Stomach (tissue), 8 donors: ENCODE measurements at regions not wholly inside any gene's neighbourhood (a gene's known extent, or its start where the extent isn't known, plus 50 kb on each side); places are given as distances from the start of the nearest gene placed in this dataset.

Source experiments
- DNase-seq, 2 donors: peaks; one replicate each; pipeline versions ENCODE4 v3.0.0 to v3.0.0-alpha.2; 2013 to 2019
- H3K27ac ChIP-seq, 5 donors: fragments of 200-600 bp in 4 of 5; sonication (generic) in 4 of 5; one replicate each; pipeline ENCODE4 v1.5.1; 2013 to 2019; ENCODE audit warnings: mild to moderate bottlenecking in 1 of 5, moderate library complexity in 1 of 5
- H3K27me3 ChIP-seq, 3 donors: fragments of 200-600 bp; sonication (generic); one replicate each; pipeline ENCODE4 v1.5.1; 2017 to 2019; ENCODE audit warnings: mixed run types in 1 of 3
- H3K36me3 ChIP-seq, 4 donors: fragments of 200-600 bp; sonication (generic); 1 replicate in 3 of 4; 2 replicates in 1 of 4; pipeline ENCODE4 v1.5.1; 2016 to 2019
- H3K4me1 ChIP-seq, 4 donors: fragments of 200-600 bp; sonication (generic); one replicate each; pipeline ENCODE4 v1.5.1; 2016 to 2019
- H3K4me3 ChIP-seq, 4 donors: fragments of 200-600 bp; sonication (generic) in 3 of 4; one replicate each; pipeline ENCODE4 v1.5.1; 2016 to 2019; ENCODE audit warnings: mild to moderate bottlenecking in 1 of 4
- H3K9me3 ChIP-seq, 4 donors: fragments of 200-600 bp; sonication (generic); one replicate each; pipeline ENCODE4 v1.5.1; 2016 to 2019
- CTCF ChIP-seq, 7 experiments: fragments of 450-650 bp in 4 of 7; fragments of 200-600 bp in 3 of 7; sonication (generic) in 3 of 7; IDR thresholded peaks; one replicate each; pipeline ENCODE4 v1.5.1; 2016 to 2019; ENCODE audit warnings: antibody characterized with exemption in 7 of 7, control low read depth in 2 of 7, mild to moderate bottlenecking in 1 of 7
- EP300 ChIP-seq: sonication (generic); formaldehyde crosslinking; IDR thresholded peaks from one replicate; pipeline ENCODE4 v1.6.1; 2017; ENCODE audit warnings: antibody characterized with exemption
- POLR2A ChIP-seq, 4 donors: fragments of 450-650 bp; IDR thresholded peaks; one replicate each; pipeline ENCODE4 v1.6.1; 2016; ENCODE audit warnings: antibody characterized with exemption in 4 of 4, control low read depth in 2 of 4, mild to moderate bottlenecking in 1 of 4, moderate library complexity in 1 of 4
- POLR2AphosphoS5 ChIP-seq, 3 donors: sonication (generic); formaldehyde crosslinking; IDR thresholded peaks; one replicate each; pipeline ENCODE4 v1.6.1; 2016; ENCODE audit warnings: antibody characterized with exemption in 3 of 3
- WGBS, 5 donors: extraction: QIAGEN DNeasy Blood & Tissue Kit in 3 of 5; methylation state at CpG; one replicate each; pipeline versions ENCODE4 v1.1.5 to v1.1.7; 2013 to 2018; 5-methylcytosine and 5-hydroxymethylcytosine counted together
- intact Hi-C: fragments of 100-400 bp; cut with DNase I; formaldehyde crosslinking; loops from one replicate; pipeline ENCODE4 v1.15.1; 2023; ENCODE audit warnings: low total_unique reads
- donor health status: healthy with polysubstance abuse.
- donor health status: Bipolar disorder and iron deficiency.
- donor health status: healthy.

GRCh38 chr5:109964136-109964535 is 274.4 kb downstream of the MAN2A1 start:
- H3K27me3 ChIP-seq: no peaks in the 10 kb centered on the region
- no peak for TF ChIP-seq POLR2AphosphoS5 (IDR thresholded peaks at IDR 0.05)
- TF ChIP-seq POLR2A (IDR thresholded peaks at IDR 0.05): no peak
- no peak for TF ChIP-seq EP300
- TF ChIP-seq CTCF (IDR thresholded peaks at IDR 0.05): no peak
- no peak overlapping the region for H3K4me3 ChIP-seq
- intact Hi-C loops: no loop called here
- H3K4me1 ChIP-seq: no peaks in the 10 kb centered on the region
- no peaks in the 10 kb centered on the region for H3K36me3 ChIP-seq
- DNase-seq: no peak
- H3K27ac ChIP-seq: no peak overlapping the region
- 83 to 92% (median 87%) methylated on average over 3 of the region's 3 CpGs for WGBS, 5 donors
- no peaks in the 10 kb centered on the region for H3K9me3 ChIP-seq

GRCh38 chr5:109965634-109966033 is 275.9 kb downstream of the MAN2A1 start:
- TF ChIP-seq EP300: no peak
- no peak for TF ChIP-seq CTCF (IDR thresholded peaks at IDR 0.05)
- no peak for TF ChIP-seq POLR2A (IDR thresholded peaks at IDR 0.05)
- no peak for TF ChIP-seq POLR2AphosphoS5 (IDR thresholded peaks at IDR 0.05)

GRCh38 chr5:109971968-109972367 is 282.2 kb downstream of the MAN2A1 start:
- no peak for DNase-seq
- Histone ChIP-seq H3K27me3 (no peaks in the 10 kb centered on the region), H3K27ac (no peak overlapping the region), H3K4me1 (no peaks in the 10 kb centered on the region), H3K36me3 (no peaks in the 10 kb centered on the region), H3K9me3 (no peaks in the 10 kb centered on the region), H3K4me3 (no peak overlapping the region)
- TF ChIP-seq POLR2AphosphoS5 (IDR thresholded peaks at IDR 0.05) (no peak), EP300 (no peak), CTCF (IDR thresholded peaks at IDR 0.05) (no peak), POLR2A (IDR thresholded peaks at IDR 0.05) (no peak)
- intact Hi-C loops: no loop called here
- 77 to 96% (median 92%) methylated on average over 1 of the region's 1 CpG for WGBS, 5 donors

More at GRCh38 chr5:109965634-109966033, 275.9 kb downstream of the MAN2A1 start:
- WGBS, 5 donors: 61 to 78% (median 76%) methylated on average over 3 of the region's 3 CpGs
- H3K27me3 ChIP-seq: no peaks in the 10 kb centered on the region
- DNase-seq: no peak
- intact Hi-C loops: no loop called here
- H3K4me1 ChIP-seq: no peaks in the 10 kb centered on the region
- no peaks in the 10 kb centered on the region for H3K36me3 ChIP-seq
- no peak overlapping the region for H3K4me3 ChIP-seq
- no peak overlapping the region for H3K27ac ChIP-seq
- no peaks in the 10 kb centered on the region for H3K9me3 ChIP-seq

GRCh38 chr5:109981979-109982378 is 292.3 kb downstream of the MAN2A1 start:
- no peaks in the 10 kb centered on the region for H3K9me3 ChIP-seq
- TF ChIP-seq POLR2AphosphoS5 (IDR thresholded peaks at IDR 0.05): no peak
- TF ChIP-seq POLR2A (IDR thresholded peaks at IDR 0.05): no peak
- TF ChIP-seq EP300: no peak
- no peak for TF ChIP-seq CTCF (IDR thresholded peaks at IDR 0.05)

More at GRCh38 chr5:109981979-109982378, 292.3 kb downstream of the MAN2A1 start:
- DNase-seq: no peak
- Histone ChIP-seq H3K27me3 (no peaks in the 10 kb centered on the region), H3K36me3 (no peaks in the 10 kb centered on the region), H3K27ac (no peak overlapping the region), H3K4me3 (no peak overlapping the region), H3K4me1 (no peaks in the 10 kb centered on the region)
- intact Hi-C loops: no loop called here
